Fibroblast of gingiva (primary cell): ENCODE measurements at regions not wholly inside any gene's neighbourhood (a gene's known extent, or its start where the extent isn't known, plus 50 kb on each side); places are given as distances from the start of the nearest gene placed in this dataset.
"Not testable (repeated sequence)": the region's sequence is repeated elsewhere in the genome, so short reads cannot be mapped to it uniquely, and the experiment has no call there.

Source experiments
- DNase-seq: peaks from one replicate; pipeline ENCODE4 v3.0.0-alpha.2; 2011; ENCODE audit warnings: low read depth

DNA sequence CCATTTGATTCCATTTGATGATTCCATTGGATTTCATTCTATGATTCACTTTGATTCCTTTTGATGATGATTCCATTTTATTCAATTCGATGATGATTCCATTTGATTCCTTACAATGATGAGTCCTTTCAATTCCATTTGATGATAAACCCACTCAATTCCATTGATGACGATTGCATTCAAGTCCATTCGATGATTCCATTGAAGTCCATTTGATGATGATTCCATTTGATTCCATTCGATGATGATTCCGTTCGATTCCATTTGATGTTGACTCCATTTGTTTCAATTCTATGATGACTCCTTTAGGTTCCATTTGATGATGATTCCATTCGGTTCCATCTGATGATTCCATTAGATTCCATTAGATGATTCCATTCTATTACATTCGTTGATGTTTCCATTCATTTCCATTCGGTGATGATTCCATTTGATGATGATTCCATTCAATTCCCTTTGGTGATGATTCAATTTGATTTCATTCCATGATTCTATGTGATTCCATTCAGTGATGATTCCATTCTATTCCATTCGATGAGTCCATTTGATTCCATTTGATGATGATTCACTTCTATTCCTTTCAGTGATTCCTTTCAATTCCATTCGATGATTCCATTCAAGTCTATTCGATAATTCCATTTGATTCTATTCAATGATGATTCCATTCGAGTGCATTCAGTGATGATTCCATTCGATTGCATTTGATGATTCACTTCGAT lies 1106.0 kb downstream of the RPIA start:
- no peak for DNase-seq

DNA sequence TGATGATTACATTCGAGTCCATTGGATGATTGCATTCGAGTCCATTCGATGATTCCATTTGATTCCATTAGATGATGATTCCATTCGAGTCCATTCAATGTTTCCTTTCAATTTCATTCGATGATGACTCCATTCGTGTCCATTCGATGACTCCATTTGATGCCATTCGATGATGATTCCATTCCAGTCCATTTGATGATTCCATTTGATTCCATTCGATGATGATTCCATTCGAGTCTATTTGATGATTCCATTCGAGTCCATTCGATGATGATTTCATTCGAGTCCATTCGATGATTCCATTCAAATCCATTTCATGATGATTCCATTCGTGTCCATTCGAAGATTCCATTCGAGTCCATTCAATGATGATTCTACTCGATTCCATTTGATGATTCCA lies 1109.7 kb downstream of the RPIA start:
- DNase-seq = not testable (repeated sequence)

DNA sequence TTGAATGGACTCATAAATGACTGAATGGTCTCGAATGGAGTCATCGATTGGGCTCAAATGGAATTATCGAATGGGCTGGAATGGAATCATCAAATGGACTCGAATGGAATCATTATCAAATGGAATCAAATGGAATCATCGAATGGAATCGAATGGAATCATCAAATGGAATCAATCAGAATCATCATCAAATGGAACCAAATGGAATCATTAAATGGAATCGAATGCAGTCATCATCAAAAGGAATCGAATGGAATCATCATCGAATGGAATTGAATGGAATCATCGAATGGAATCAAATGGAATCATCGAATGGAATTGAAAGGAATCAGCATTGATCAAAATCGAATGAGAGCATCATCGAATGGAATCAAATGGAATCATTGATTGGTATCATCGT lies 1114.9 kb downstream of the RPIA start:
- not testable (repeated sequence) for DNase-seq

DNA sequence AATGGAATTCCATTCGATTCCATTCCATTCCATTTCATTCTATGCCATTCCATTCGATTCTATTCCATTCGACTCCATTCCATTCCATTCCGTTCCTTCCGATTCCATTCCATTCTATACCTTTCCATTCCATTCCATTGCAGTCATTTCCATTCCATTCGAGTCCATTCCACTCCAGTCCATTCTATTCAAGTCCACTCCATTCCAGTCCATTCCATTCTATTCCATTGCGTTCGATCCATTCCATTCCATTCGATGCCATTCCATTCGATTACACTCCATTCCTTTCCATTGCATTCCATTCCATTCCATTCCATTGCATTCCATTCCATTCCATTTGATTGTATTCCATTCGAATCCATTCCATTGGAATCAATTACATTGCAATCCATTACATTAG lies 1119.8 kb downstream of the RPIA start:
- no peak for DNase-seq

DNA sequence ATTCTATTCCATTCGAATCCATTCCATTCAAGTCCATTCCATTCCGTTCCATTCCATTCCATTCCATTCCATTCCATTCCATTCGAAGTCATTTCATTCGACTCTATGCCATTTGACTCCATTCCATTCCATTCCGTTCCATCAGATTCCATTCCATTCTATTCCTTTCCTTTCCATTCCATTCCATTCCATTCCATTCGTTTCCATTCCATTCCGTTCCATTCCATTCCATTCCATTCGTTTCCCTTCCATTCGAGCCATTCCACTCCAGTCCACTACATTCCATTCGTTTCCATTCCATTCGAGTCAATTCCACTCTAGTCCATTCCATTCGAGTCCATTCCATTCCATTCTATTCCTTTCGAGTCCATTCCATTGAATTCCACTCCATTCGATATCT lies 1120.4 kb downstream of the RPIA start:
- DNase-seq = not testable (repeated sequence)

DNA sequence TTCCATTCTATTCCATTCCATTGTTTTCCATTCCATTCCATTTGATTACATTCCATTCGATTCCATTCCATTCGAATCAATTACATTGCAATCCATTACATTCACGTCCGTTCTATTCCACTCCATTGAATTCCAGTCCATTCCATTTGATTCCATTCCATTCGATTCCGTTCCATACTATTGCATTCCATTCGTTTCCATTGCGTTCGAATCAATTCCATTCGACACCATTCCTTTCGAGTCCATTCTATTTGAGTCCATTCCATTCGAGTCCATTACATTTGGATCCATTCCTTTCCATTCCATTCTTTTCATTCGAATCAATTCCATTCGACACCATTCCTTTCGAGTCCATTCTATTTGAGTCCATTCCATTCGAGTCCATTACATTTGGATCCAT lies 1122.9 kb downstream of the RPIA start:
- not testable (repeated sequence) for DNase-seq

DNA sequence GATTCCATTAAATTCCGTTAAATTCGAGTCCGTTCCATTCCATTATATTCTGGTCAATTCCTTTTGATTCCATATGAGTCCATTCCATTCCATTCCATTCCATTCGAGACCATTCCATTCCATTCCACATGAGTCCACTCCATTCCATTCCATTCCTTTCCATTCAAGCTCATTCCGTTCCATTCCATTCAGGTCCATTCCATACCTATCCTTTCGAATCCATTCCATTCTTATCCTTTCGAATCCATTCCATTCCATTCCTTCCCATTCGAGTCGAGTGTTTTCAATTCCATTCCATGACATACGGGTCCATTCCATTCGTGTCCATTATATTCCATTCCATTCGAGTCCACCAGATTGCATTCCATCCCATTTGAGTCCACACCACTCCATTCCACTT lies 1127.4 kb downstream of the RPIA start:
- no peak for DNase-seq

DNA sequence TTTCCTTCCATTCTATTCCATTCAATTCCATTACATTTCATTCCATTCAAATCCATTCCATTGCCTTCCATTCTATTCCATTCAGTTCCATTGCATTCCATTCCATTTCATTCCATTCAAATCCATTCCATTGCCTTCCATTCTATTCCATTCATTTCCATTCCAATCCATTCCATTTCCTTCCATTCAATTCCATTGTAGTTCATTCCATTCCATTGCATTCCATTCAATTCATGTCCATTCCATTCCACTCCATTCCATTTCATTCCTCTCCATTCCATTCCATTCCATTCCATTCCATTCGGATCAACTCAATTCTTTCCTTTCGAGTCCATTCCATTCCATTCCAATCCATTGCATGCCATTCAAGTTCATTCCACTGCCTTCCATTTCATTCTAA lies 1128.3 kb downstream of the RPIA start:
- DNase-seq = no peak

DNA sequence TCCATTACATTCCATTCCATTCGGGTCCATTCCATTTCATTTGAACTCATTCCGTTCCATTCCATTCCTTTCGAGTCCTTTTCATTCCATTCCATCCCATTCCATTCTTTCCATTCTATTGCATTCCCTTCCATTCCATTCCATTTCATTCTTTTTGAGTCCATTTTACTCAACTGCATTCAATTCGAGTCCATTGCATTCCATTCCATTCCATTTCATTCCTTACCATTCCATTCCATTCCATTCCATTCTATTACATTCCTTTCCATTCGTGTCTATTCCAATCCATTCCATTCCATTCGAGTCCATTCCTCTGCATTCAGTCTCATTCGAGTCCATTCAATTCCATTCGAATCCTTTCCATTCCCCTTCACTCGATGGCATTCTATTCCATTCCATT lies 1128.8 kb downstream of the RPIA start:
- DNase-seq = no peak

DNA sequence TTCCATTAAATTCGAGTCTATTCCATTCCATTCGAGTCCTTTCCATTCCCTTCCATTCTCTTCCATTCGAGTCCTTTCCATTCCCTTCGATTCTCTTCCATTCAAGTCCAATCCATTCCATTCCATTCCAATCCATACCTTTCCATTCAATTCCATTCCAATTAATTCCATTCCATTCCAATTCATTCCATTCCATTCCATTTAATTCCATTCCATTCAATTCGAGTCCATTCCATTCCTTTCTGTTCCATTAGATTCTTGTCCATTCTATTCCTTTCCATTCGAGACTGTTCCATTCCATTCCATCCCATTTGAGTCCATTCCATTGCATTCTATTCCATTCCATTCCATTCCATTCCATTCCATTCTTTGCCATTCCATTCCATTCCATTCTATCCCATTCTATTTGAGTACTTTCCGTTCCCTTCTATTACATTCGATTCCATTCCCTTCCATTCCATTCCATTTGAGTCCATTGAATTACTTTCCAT lies 1130.0 kb downstream of the RPIA start:
- no peak for DNase-seq

DNA sequence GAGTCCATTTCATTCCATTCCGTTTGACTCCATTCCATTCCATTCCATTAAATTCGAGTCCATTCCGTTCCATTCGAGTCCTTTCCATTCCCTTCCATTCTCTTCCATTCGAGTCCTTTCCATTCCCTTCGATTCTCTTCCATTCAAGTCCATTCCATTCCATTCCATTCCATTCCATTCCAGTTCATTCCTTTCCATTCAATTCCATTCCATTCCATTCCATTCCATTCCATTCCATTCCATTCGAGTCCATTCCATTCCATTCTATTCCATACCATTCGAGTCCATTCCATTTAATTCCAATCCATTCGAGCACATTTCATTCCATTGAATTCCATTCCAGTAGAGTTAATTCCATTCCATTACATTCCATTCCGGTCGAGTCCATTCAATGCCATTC lies 1130.9 kb downstream of the RPIA start:
- not testable (repeated sequence) for DNase-seq

DNA sequence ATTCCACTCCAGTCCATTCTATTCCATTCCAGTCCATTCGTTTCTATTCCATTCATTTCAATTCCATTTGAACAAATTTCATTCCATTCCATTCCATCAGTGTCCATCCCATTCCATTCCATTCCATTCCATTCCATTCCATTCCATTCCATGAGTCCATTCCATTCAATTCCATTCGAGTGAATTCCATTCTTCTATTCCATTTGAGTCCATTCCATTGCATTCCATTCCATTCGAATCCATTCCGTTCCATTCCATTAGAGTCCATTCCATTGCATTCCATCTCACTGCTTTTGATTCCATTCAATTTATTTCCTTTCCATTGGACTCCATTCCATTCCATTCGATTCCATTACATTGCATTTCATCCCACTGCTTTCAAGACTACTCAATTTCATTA lies 1132.1 kb downstream of the RPIA start:
- no peak for DNase-seq

DNA sequence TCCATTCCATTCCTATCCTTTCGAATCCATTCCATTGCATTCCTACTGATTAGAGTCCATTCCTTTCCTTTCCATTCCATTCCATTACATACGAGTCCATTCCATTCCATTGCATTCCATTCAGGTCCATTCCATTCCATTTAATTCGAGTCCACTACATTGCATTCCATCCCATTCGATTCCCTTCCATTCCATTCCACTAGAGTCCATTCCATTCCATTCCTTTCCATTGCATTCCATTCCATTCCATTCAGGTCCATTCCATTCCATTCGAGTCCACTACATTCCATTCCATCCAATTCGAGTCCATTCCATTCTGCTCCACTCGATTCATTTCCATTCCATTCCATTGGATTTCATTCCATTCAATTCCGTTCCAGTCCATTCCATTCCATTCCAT lies 1133.6 kb downstream of the RPIA start:
- no peak for DNase-seq

DNA sequence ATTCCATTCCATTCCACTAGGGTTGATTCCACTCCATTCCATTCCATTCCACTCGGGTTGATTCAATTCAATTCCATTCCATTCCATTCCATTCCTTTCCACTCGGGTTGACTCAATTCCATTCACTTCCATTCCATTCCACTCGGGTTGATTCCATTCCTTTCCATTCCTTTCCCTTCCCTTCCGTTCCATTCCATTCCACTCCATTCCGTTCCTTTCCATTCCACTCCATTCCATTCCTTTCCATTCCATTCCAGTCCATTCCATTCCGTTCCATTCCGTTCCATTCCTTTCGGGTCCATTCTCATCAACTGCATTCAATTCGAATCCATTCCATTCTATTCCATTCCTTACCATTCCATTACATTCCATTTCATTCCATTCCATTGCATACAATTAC lies 1135.3 kb downstream of the RPIA start:
- DNase-seq = not testable (repeated sequence)

DNA sequence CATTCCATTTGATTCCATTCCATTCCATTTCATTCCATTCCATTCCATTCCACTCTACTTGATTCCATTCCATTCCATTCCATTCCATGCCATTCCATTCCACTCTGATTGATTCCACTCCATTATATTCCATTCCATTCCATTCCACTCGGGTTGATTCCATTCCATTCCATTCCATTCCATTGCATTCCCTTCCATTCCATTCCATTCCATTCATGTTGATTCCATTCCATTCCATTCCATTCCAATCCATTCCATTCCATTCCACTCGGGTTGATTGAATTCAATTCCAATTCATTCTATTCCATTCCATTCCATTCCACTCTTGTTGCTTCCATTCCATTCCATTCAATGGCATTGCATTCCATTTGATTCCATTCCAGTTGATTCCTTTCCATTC lies 1136.4 kb downstream of the RPIA start:
- DNase-seq = not testable (repeated sequence)

DNA sequence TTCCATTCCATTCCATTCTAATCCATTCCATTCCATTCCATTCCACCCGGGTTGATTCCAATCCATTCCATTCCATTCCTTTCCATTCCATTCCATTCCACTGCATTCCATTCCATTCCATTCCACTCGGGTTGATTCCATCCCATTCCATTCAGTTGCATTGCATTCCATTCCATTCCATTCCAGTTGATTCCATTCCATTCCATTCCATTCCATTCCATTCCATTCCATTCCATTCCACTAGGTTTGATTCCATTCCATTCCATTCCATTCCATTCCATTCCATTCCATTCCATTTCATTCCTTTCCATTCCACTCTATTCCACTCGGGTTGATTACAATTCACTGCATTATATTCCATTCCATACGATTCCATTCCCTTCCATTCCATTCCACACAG lies 1136.9 kb downstream of the RPIA start:
- not testable (repeated sequence) for DNase-seq

DNA sequence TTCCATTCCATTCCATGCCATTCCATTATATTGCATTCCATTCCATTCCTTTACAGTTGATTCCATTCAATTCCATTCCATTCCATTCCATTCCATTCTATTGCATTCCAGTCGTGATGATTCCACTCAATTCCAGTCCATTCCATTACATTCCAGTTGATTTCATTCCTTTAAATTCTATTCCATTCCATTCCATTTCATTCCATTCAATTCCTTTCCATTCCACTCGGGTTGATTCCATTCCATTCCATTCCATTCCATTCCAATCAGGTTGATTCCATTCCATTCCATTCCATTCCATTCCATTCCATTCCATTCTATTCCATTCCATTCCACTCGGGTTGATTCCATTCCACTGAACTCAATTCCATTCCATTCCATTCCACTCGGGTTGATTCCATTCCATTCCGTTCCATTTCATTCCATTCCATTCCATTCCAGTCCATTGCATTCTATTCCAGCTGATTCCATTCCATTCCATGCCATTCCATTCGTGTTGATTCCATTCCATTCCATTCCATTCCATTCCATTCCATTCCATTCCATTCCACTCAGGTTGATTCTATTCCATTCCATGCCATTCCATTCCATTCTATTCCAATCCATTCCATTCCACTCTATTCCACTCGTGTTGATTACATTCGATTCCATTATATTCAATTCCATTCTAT lies 1137.6 kb downstream of the RPIA start:
- DNase-seq = not testable (repeated sequence)

DNA sequence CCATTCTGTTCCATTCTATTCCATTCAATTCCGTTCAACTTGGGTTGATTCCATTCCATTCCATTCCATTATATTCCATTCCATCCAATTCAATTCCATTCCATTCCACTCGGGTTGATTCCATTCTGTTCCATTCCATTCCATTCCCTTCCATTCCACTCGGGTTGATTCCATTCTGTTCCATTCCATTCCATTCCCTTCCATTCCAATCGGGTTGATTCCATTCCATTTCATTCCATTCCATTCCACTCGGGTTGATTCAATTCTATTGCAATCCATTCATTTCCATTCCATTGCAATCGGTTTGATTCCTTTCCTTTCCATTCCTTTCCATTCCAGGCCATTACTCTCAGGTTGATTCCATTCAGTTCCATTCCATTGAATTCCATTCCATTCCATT lies 1138.4 kb downstream of the RPIA start:
- DNase-seq = no peak

DNA sequence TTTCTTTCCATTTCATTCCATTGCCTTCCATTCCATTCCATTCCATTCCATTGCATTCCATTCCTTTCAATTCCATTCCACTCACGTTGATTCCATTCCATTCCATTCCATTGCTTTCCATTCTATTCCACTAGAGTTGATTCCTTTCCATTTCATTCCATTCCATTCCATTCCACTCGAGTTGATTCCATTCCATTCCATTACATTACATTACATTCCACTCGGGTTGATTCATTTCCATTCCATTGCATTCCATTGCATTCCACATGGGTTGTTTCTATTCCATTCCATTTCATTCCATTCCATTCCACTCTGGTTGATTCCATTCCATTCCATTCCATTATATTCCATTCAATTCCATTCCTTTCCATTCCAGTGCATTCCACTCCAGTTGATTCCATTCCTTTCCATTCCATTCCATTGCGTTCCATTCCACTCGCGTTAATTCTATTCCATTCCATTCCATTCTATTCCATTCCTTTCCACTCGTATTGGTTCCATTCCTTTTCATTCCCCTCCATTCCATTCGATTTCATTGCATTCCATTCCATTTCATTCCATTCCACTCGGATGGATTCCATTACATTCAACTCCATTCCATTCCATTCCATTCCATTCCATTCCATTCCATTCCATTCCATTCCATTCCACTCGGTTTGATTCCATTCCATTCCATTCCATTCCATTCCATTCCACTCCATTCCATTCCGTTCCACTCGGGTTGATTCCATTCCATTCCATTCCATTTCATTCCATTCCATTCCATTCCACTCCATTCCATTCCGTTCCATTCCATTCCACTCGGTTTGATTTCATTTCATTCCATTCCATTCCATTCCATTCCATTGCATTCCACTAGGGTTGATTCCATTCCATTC lies 1139.1 kb downstream of the RPIA start:
- DNase-seq = not testable (repeated sequence)

DNA sequence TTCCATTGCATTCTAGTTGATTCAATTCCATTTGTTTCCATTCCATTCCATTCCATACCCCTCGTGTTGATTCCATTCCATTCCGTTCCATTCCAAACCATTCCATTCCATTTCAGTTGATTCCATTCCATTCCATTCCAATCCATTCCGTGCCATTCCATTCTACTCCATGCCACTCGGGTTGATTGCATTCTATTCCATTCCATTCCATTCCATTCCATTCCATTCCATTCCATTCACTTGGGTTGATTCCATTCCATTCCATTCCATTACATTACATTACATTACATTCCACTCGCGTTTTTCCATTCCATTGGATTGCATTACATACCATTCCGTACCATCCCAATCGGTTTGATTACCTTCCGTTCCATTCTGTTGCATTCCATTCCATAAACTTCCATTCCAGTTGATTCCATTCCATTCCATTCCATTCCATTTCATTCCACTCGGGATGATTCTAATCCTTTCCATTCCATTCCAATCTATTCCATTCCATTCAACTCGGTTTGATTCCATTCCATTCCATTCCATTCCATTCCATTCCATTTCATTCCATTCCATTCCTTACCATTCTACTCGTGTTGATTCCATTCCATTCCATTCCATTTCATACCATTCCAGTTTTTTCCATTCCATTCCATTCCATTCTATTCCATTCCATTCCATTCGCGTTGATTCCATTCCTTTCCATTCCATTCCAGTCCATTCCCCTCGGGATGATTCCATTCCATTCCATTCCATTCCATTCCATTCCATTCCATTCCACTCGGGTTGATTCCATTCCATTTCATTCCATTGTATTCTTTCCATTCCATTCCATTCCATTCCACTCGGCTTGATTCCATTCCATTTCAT lies 1140.4 kb downstream of the RPIA start:
- DNase-seq = no peak

DNA sequence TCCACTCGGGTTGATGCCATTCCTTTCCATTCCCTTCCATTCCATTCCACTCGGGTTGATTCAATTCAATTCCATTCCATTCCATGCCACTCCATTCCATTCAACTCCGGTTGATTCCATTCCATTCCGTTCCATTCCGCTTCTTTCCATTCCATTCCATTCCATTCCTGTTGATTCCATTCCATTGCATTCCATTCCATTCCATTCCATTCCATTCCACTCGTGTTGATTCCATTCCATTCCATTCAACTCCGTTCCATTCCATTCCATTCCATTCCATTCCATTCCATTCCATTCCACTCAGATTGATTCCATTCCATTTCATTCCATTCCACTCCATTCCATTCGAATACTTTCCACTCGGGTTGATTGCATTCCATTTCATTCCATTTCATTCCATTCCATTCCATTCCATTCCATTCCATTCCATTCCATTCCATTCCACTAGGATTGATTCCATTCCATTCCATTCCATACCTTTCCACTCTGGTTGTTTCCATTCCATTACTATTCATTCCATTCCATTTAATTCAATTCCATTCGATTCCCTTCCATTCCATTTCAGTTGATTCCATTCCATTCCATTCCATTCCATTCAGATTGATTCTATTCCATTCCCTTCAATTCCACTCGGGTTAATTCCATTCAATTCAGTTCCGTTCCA lies 1141.8 kb downstream of the RPIA start:
- peak; percentile 30 for DNase-seq
